ENCODE measurements at regions not wholly inside any gene's neighbourhood (a gene's known extent, or its start where the extent isn't known, plus 50 kb on each side); places are given as distances from the start of the nearest gene placed in this dataset.

- DNase-seq (ENCODE audit: low read depth, low spot score), result no peak
- Histone ChIP-seq H3K27ac (ENCODE audit: low read length) (no peak overlapping the region), H3K4me1 (ENCODE audit: control insufficient read depth, insufficient read depth, low read length) (no peaks in the 10 kb centered on the region), H3K27me3 (ENCODE audit: control insufficient read depth, insufficient read depth, low read length) (no peaks in the 10 kb centered on the region), H3K36me3 (ENCODE audit: control insufficient read depth, insufficient read depth, low read length) (no peaks in the 10 kb centered on the region), H3K4me3 (ENCODE audit: low read length) (no peak overlapping the region), H3K9me3 (ENCODE audit: control insufficient read depth, insufficient read depth, low read length) (no peaks in the 10 kb centered on the region)
- no CpG with 5 or more reads among the region's 3 CpGs for WGBS (ENCODE audit: insufficient coverage, insufficient read length)
Observed at GRCh38 chrX:94424456-94424855, 750.5 kb downstream of the FAM133A start.

GRCh38 chrX:94430091-94430490 lies 756.1 kb downstream of the FAM133A start:
- Histone ChIP-seq H3K4me3 (ENCODE audit: low read length) (no peak overlapping the region), H3K36me3 (ENCODE audit: control insufficient read depth, insufficient read depth, low read length) (no peaks in the 10 kb centered on the region), H3K9me3 (ENCODE audit: control insufficient read depth, insufficient read depth, low read length) (no peaks in the 10 kb centered on the region), H3K27me3 (ENCODE audit: control insufficient read depth, insufficient read depth, low read length) (no peaks in the 10 kb centered on the region), H3K4me1 (ENCODE audit: control insufficient read depth, insufficient read depth, low read length) (no peaks in the 10 kb centered on the region), H3K27ac (ENCODE audit: low read length) (no peak overlapping the region)
- no peak for DNase-seq (ENCODE audit: low read depth, low spot score)
- WGBS (ENCODE audit: insufficient coverage, insufficient read length), result no CpG with 5 or more reads among the region's 1 CpG

- no peak overlapping the region for H3K27ac ChIP-seq (ENCODE audit: low read length)
- DNase-seq (ENCODE audit: low read depth, low spot score), result no peak
- no peak overlapping the region for H3K4me3 ChIP-seq (ENCODE audit: low read length)
- no peaks in the 10 kb centered on the region for H3K27me3 ChIP-seq (ENCODE audit: control insufficient read depth, insufficient read depth, low read length)
- no CpG with 5 or more reads among the region's 4 CpGs for WGBS (ENCODE audit: insufficient coverage, insufficient read length)
- no peaks in the 10 kb centered on the region for H3K4me1 ChIP-seq (ENCODE audit: control insufficient read depth, insufficient read depth, low read length)
- no peaks in the 10 kb centered on the region for H3K9me3 ChIP-seq (ENCODE audit: control insufficient read depth, insufficient read depth, low read length)
- no peaks in the 10 kb centered on the region for H3K36me3 ChIP-seq (ENCODE audit: control insufficient read depth, insufficient read depth, low read length)
Observed at GRCh38 chrX:94435799-94436198, 761.8 kb downstream of the FAM133A start.

- H3K27ac ChIP-seq (ENCODE audit: low read length), result no peak overlapping the region
Observed at GRCh38 chrX:94454159-94454558, 780.2 kb downstream of the FAM133A start.

GRCh38 chrX:94454606-94455005 lies 780.6 kb downstream of the FAM133A start:
- Histone ChIP-seq H3K4me1 (ENCODE audit: control insufficient read depth, insufficient read depth, low read length) (no peaks in the 10 kb centered on the region), H3K27me3 (ENCODE audit: control insufficient read depth, insufficient read depth, low read length) (no peaks in the 10 kb centered on the region), H3K36me3 (ENCODE audit: control insufficient read depth, insufficient read depth, low read length) (no peaks in the 10 kb centered on the region), H3K9me3 (ENCODE audit: control insufficient read depth, insufficient read depth, low read length) (no peaks in the 10 kb centered on the region), H3K27ac (ENCODE audit: low read length) (no peak overlapping the region), H3K4me3 (ENCODE audit: low read length) (no peak overlapping the region)
- no peak for DNase-seq (ENCODE audit: low read depth, low spot score)
- WGBS (ENCODE audit: insufficient coverage, insufficient read length), result no CpG with 5 or more reads among the region's 1 CpG

More at GRCh38 chrX:94454159-94454558, 780.2 kb downstream of the FAM133A start:
- Histone ChIP-seq H3K4me1 (ENCODE audit: control insufficient read depth, insufficient read depth, low read length) (no peaks in the 10 kb centered on the region), H3K27me3 (ENCODE audit: control insufficient read depth, insufficient read depth, low read length) (no peaks in the 10 kb centered on the region), H3K36me3 (ENCODE audit: control insufficient read depth, insufficient read depth, low read length) (no peaks in the 10 kb centered on the region), H3K9me3 (ENCODE audit: control insufficient read depth, insufficient read depth, low read length) (no peaks in the 10 kb centered on the region), H3K4me3 (ENCODE audit: low read length) (no peak overlapping the region)
- no peak for DNase-seq (ENCODE audit: low read depth, low spot score)
- WGBS (ENCODE audit: insufficient coverage, insufficient read length), result no CpG with 5 or more reads among the region's 3 CpGs

- no CpG with 5 or more reads among the region's 1 CpG for WGBS (ENCODE audit: insufficient coverage, insufficient read length)
Observed at GRCh38 chrX:94455782-94456181, 781.8 kb downstream of the FAM133A start.

GRCh38 chrX:94492541-94492940 lies 818.5 kb downstream of the FAM133A start:
- no CpG with 5 or more reads among the region's 10 CpGs for WGBS (ENCODE audit: insufficient coverage, insufficient read length)
- H3K27ac ChIP-seq (ENCODE audit: low read length), result no peak overlapping the region

More at GRCh38 chrX:94455782-94456181, 781.8 kb downstream of the FAM133A start:
- Histone ChIP-seq H3K36me3 (ENCODE audit: control insufficient read depth, insufficient read depth, low read length) (no peaks in the 10 kb centered on the region), H3K4me1 (ENCODE audit: control insufficient read depth, insufficient read depth, low read length) (no peaks in the 10 kb centered on the region), H3K27ac (ENCODE audit: low read length) (no peak overlapping the region), H3K27me3 (ENCODE audit: control insufficient read depth, insufficient read depth, low read length) (no peaks in the 10 kb centered on the region), H3K4me3 (ENCODE audit: low read length) (no peak overlapping the region), H3K9me3 (ENCODE audit: control insufficient read depth, insufficient read depth, low read length) (no peaks in the 10 kb centered on the region)
- DNase-seq (ENCODE audit: low read depth, low spot score), result no peak

GRCh38 chrX:94493405-94493804 lies 819.4 kb downstream of the FAM133A start:
- Histone ChIP-seq H3K4me1 (ENCODE audit: control insufficient read depth, insufficient read depth, low read length) (no peaks in the 10 kb centered on the region; the same call in 1 of the 2 replicates), H3K9me3 (ENCODE audit: control insufficient read depth, insufficient read depth, low read length) (no peaks in the 10 kb centered on the region), H3K27me3 (ENCODE audit: control insufficient read depth, insufficient read depth, low read length) (no peaks in the 10 kb centered on the region), H3K27ac (ENCODE audit: low read length) (no peak overlapping the region), H3K36me3 (ENCODE audit: control insufficient read depth, insufficient read depth, low read length) (no peaks in the 10 kb centered on the region), H3K4me3 (ENCODE audit: low read length) (no peak overlapping the region)
- DNase-seq (ENCODE audit: low read depth, low spot score), result no peak
- no CpG with 5 or more reads among the region's 6 CpGs for WGBS (ENCODE audit: insufficient coverage, insufficient read length)

More at GRCh38 chrX:94492541-94492940, 818.5 kb downstream of the FAM133A start:
- H3K4me1 ChIP-seq (ENCODE audit: control insufficient read depth, insufficient read depth, low read length), result no peaks in the 10 kb centered on the region; the same call in 1 of the 2 replicates
- DNase-seq (ENCODE audit: low read depth, low spot score), result no peak
- no peaks in the 10 kb centered on the region for H3K36me3 ChIP-seq (ENCODE audit: control insufficient read depth, insufficient read depth, low read length)
- H3K4me3 ChIP-seq (ENCODE audit: low read length), result no peak overlapping the region
- H3K27me3 ChIP-seq (ENCODE audit: control insufficient read depth, insufficient read depth, low read length), result no peaks in the 10 kb centered on the region
- no peaks in the 10 kb centered on the region for H3K9me3 ChIP-seq (ENCODE audit: control insufficient read depth, insufficient read depth, low read length)

GRCh38 chrX:94511564-94511963 lies 837.6 kb downstream of the FAM133A start:
- H3K4me3 ChIP-seq (ENCODE audit: low read length), result no peak overlapping the region
- no peaks in the 10 kb centered on the region for H3K36me3 ChIP-seq (ENCODE audit: control insufficient read depth, insufficient read depth, low read length)
- WGBS (ENCODE audit: insufficient coverage, insufficient read length), result no CpG with 5 or more reads among the region's 2 CpGs
- no peaks in the 10 kb centered on the region for H3K27me3 ChIP-seq (ENCODE audit: control insufficient read depth, insufficient read depth, low read length)
- no peaks in the 10 kb centered on the region for H3K9me3 ChIP-seq (ENCODE audit: control insufficient read depth, insufficient read depth, low read length)
- H3K4me1 ChIP-seq (ENCODE audit: control insufficient read depth, insufficient read depth, low read length), result no peaks in the 10 kb centered on the region
- DNase-seq (ENCODE audit: low read depth, low spot score), result no peak
- no peak overlapping the region for H3K27ac ChIP-seq (ENCODE audit: low read length)

GRCh38 chrX:94515009-94515408 lies 841.0 kb downstream of the FAM133A start:
- H3K27ac ChIP-seq (ENCODE audit: low read length), result no peak overlapping the region
- H3K4me1 ChIP-seq (ENCODE audit: control insufficient read depth, insufficient read depth, low read length), result no peaks in the 10 kb centered on the region
- WGBS (ENCODE audit: insufficient coverage, insufficient read length), result no CpG with 5 or more reads among the region's 1 CpG
- H3K36me3 ChIP-seq (ENCODE audit: control insufficient read depth, insufficient read depth, low read length), result no peaks in the 10 kb centered on the region
- H3K4me3 ChIP-seq (ENCODE audit: low read length), result no peak overlapping the region
- no peaks in the 10 kb centered on the region for H3K27me3 ChIP-seq (ENCODE audit: control insufficient read depth, insufficient read depth, low read length)
- DNase-seq (ENCODE audit: low read depth, low spot score), result no peak
- H3K9me3 ChIP-seq (ENCODE audit: control insufficient read depth, insufficient read depth, low read length), result no peaks in the 10 kb centered on the region

GRCh38 chrX:94524867-94525266 lies 850.9 kb downstream of the FAM133A start:
- no CpG with 5 or more reads among the region's 1 CpG for WGBS (ENCODE audit: insufficient coverage, insufficient read length)
- Histone ChIP-seq H3K27me3 (ENCODE audit: control insufficient read depth, insufficient read depth, low read length) (no peaks in the 10 kb centered on the region), H3K36me3 (ENCODE audit: control insufficient read depth, insufficient read depth, low read length) (no peaks in the 10 kb centered on the region), H3K9me3 (ENCODE audit: control insufficient read depth, insufficient read depth, low read length) (no peaks in the 10 kb centered on the region), H3K27ac (ENCODE audit: low read length) (no peak overlapping the region), H3K4me3 (ENCODE audit: low read length) (no peak overlapping the region), H3K4me1 (ENCODE audit: control insufficient read depth, insufficient read depth, low read length) (no peaks in the 10 kb centered on the region)
- no peak for DNase-seq (ENCODE audit: low read depth, low spot score)
